Naive thymus-derived CD8-positive, alpha-beta T cell (primary cell): ENCODE measurements at regions not wholly inside any gene's neighbourhood (a gene's known extent, or its start where the extent isn't known, plus 50 kb on each side); places are given as distances from the start of the nearest gene placed in this dataset.

Experiments used
- ATAC-seq, 2 donors: fragments of 150-1000 bp; cut with Tn5 transposase in 1 of 2; sonication (Bioruptor Pico), chemical (Tn5 transposase) in 1 of 2; 1 replicate in 1 of 2; 2 replicates in 1 of 2; pipeline ENCODE4 v1.10.0; 2021; ENCODE audit warnings: mild to moderate bottlenecking in 2 of 2, moderate library complexity in 2 of 2
- POLR2A ChIA-PET: fragments of 350-600 bp; sonication (Branson Sonifier 250); formaldehyde crosslinking; loops from one replicate; lab custom pipeline; 2021; ENCODE audit warnings: antibody characterized with exemption; lab: Charles Lee
- DNase-seq, 10 donors: peaks; one replicate each; pipeline versions ENCODE4 v3.0.0 to v3.0.0-alpha.2; 2020 to 2022
- H3K27ac Mint-ChIP-seq, 10 donors: one replicate each; pipeline ENCODE4 v1.8.0; 2020 to 2022; ENCODE audit warnings: mild to moderate bottlenecking in 10 of 10, mixed read lengths in 10 of 10, moderate library complexity in 4 of 10, inconsistent platforms in 1 of 10
- H3K27me3 Mint-ChIP-seq, 5 donors: one replicate each; pipeline ENCODE4 v1.8.0; 2021 to 2022; ENCODE audit warnings: mixed read lengths in 5 of 5
- H3K36me3 Mint-ChIP-seq, 3 donors: one replicate each; pipeline ENCODE4 v1.8.0; 2020 to 2022; ENCODE audit warnings: mixed read lengths in 3 of 3, mild to moderate bottlenecking in 2 of 3, inconsistent platforms in 1 of 3
- H3K4me1 Mint-ChIP-seq, 4 donors: one replicate each; pipeline ENCODE4 v1.8.0; 2021 to 2022; ENCODE audit warnings: mixed read lengths in 4 of 4
- H3K4me3 Mint-ChIP-seq, 10 donors: one replicate each; pipeline ENCODE4 v1.8.0; 2020 to 2022; ENCODE audit warnings: mild to moderate bottlenecking in 10 of 10, mixed read lengths in 10 of 10, moderate library complexity in 6 of 10, inconsistent platforms in 1 of 10
- H3K9me3 Mint-ChIP-seq, 9 donors: one replicate each; pipeline ENCODE4 v1.8.0; 2020 to 2022; ENCODE audit warnings: mixed read lengths in 9 of 9, mild to moderate bottlenecking in 3 of 9, inconsistent platforms in 1 of 9, moderate library complexity in 1 of 9

- Mint-ChIP-seq H3K36me3 (peaks cover 0 to 29% (median 6%) of the 10 kb centered on the region in 3 donors), H3K9me3 (peaks cover 0 to 30% (median 8%) of the 10 kb centered on the region in 9 donors), H3K4me1 (peaks cover 5 to 22% (median 15%) of the 10 kb centered on the region in 4 donors), H3K27ac (peak overlapping the region in 4 of 10 donors; percentile 9 to 45 (median 36)), H3K27me3 (peaks cover 7 to 18% (median 11%) of the 10 kb centered on the region in 5 donors), H3K4me3 (peak overlapping the region in 6 of 10 donors; percentile 19 to 62 (median 45))
- POLR2A ChIA-PET, result no interaction called here
- DNase-seq (no peak), ATAC-seq (no peak)
Measured at GRCh38 chr12:3432176-3432742, 58.7 kb upstream of the PRMT8 start.

- Mint-ChIP-seq H3K36me3 (peaks cover 0 to 29% (median 6%) of the 10 kb centered on the region in 3 donors), H3K9me3 (peaks cover 0 to 30% (median 8%) of the 10 kb centered on the region in 9 donors), H3K27ac (no peak overlapping the region), H3K4me1 (peaks cover 5 to 22% (median 15%) of the 10 kb centered on the region in 4 donors), H3K4me3 (no peak overlapping the region), H3K27me3 (peaks cover 7 to 18% (median 11%) of the 10 kb centered on the region in 5 donors)
- ATAC-seq (no peak), DNase-seq (no peak)
- POLR2A ChIA-PET, result no interaction called here
Measured at GRCh38 chr12:3432868-3433267, 58.1 kb upstream of the PRMT8 start.

GRCh38 chr12:3436461-3437065 lies 54.4 kb upstream of the PRMT8 start:
- Mint-ChIP-seq H3K4me3 (no peak overlapping the region), H3K27ac (no peak overlapping the region), H3K27me3 (no peaks in the 10 kb centered on the region), H3K4me1 (peaks cover 5 to 16% (median 11%) of the 10 kb centered on the region in 4 donors), H3K9me3 (peaks cover 0 to 7% (median 0%) of the 10 kb centered on the region in 9 donors), H3K36me3 (peaks cover 0 to 6% (median 4%) of the 10 kb centered on the region in 3 donors)
- no peak for ATAC-seq
- no peak for DNase-seq
- POLR2A ChIA-PET, result interaction anchor here (0.6 kb wide), 1 partner anchor 309 kb away, joined by 3 read pairs; no protein-coding TSS in a partner anchor

- peaks cover 0 to 3% (median under 1%) of the 10 kb centered on the region in 4 donors for H3K4me1 Mint-ChIP-seq
- ATAC-seq, result no peak
- peaks cover 0 to 3% (median 0%) of the 10 kb centered on the region in 5 donors for H3K27me3 Mint-ChIP-seq
- H3K9me3 Mint-ChIP-seq, result peaks cover 0 to 1% (median 0%) of the 10 kb centered on the region in 9 donors
- H3K4me3 Mint-ChIP-seq, result no peak overlapping the region
- DNase-seq, result no peak
- POLR2A ChIA-PET, result no interaction called here
- H3K36me3 Mint-ChIP-seq, result no peaks in the 10 kb centered on the region
- no peak overlapping the region for H3K27ac Mint-ChIP-seq
Measured at GRCh38 chr12:3437986-3438385, 53.0 kb upstream of the PRMT8 start.

GRCh38 chr12:3438401-3438800 lies 52.6 kb upstream of the PRMT8 start:
- Mint-ChIP-seq H3K27ac (no peak overlapping the region), H3K4me3 (no peak overlapping the region), H3K4me1 (no peaks in the 10 kb centered on the region), H3K9me3 (peaks cover 0 to 1% (median 0%) of the 10 kb centered on the region in 9 donors), H3K27me3 (peaks cover 0 to 3% (median 0%) of the 10 kb centered on the region in 5 donors), H3K36me3 (no peaks in the 10 kb centered on the region)
- POLR2A ChIA-PET, result no interaction called here
- DNase-seq, result no peak
- ATAC-seq, result no peak
